ENCODE measurements at regions not wholly inside any gene's neighbourhood (a gene's known extent, or its start where the extent isn't known, plus 50 kb on each side); places are given as distances from the start of the nearest gene placed in this dataset.

DNA sequence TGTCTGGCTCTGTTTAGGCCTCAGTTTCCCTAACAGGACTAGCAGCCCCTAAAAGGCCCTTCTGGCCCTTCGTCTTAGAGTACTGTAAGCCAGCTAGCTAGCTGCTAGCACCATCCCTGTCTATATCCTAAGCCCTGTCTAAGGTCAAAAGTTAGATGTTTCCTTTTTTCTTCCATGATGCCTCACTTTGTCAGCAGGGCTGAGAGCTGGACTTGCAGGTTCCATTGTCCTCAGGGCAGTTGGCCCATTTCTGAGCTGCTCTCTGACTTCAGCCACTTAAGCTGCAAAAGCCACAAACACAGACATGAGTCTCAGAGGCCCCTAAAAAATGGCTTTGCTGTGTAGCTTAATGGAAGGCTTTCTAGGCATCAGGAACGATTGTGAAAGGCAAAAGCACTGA, 187.7 kb downstream of the CBLN1 start:
- TF ChIP-seq, protein P1, sequence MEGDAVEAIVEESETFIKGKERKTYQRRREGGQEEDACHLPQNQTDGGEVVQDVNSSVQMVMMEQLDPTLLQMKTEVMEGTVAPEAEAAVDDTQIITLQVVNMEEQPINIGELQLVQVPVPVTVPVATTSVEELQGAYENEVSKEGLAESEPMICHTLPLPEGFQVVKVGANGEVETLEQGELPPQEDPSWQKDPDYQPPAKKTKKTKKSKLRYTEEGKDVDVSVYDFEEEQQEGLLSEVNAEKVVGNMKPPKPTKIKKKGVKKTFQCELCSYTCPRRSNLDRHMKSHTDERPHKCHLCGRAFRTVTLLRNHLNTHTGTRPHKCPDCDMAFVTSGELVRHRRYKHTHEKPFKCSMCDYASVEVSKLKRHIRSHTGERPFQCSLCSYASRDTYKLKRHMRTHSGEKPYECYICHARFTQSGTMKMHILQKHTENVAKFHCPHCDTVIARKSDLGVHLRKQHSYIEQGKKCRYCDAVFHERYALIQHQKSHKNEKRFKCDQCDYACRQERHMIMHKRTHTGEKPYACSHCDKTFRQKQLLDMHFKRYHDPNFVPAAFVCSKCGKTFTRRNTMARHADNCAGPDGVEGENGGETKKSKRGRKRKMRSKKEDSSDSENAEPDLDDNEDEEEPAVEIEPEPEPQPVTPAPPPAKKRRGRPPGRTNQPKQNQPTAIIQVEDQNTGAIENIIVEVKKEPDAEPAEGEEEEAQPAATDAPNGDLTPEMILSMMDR (IDR thresholded peaks at IDR 0.05; ENCODE audit: poor library complexity) = no peak
- no peak for TF ChIP-seq EZH2 (IDR thresholded peaks at IDR 0.05; ENCODE audit: borderline replicate concordance)

All from hepatocyte (in vitro differentiated cells).